HG03460 (cell line): ENCODE measurements at regions not wholly inside any gene's neighbourhood (a gene's known extent, or its start where the extent isn't known, plus 50 kb on each side); places are given as distances from the start of the nearest gene placed in this dataset.

ENCODE experiments used
- ATAC-seq: cut with Tn5 transposase; IDR thresholded peaks from one replicate; pipeline ENCODE4 v1.9.1; 2021; ENCODE audit not compliant: unreplicated experiment

GRCh38 chr1:25024615-25025350 lies 94.7 kb upstream of the RUNX3 start:
- no peak for ATAC-seq

- ATAC-seq = no peak
Observed at GRCh38 chr1:25023826-25024225, 93.8 kb upstream of the RUNX3 start.

GRCh38 chr1:25023190-25023578 lies 93.1 kb upstream of the RUNX3 start:
- no peak for ATAC-seq

- ATAC-seq = peak; percentile 71
Observed at GRCh38 chr1:25022361-25023189, 92.5 kb upstream of the RUNX3 start.

GRCh38 chr1:25021591-25022215 lies 91.6 kb upstream of the RUNX3 start:
- no peak for ATAC-seq

- ATAC-seq = no peak
Observed at GRCh38 chr1:25020851-25021590, 90.9 kb upstream of the RUNX3 start.

- ATAC-seq = no peak
Observed at GRCh38 chr1:25020173-25020845, 90.2 kb upstream of the RUNX3 start.

- ATAC-seq = peak; percentile 39
Observed at GRCh38 chr1:25019337-25020172, 89.5 kb upstream of the RUNX3 start.

GRCh38 chr1:25018943-25019336 lies 88.9 kb upstream of the RUNX3 start:
- no peak for ATAC-seq

- no peak for ATAC-seq
Observed at GRCh38 chr1:25018110-25018735, 88.1 kb upstream of the RUNX3 start.

- no peak for ATAC-seq
Observed at GRCh38 chr1:25017436-25018109, 87.5 kb upstream of the RUNX3 start.

GRCh38 chr1:25012966-25013962 lies 83.2 kb upstream of the RUNX3 start:
- no peak for ATAC-seq

GRCh38 chr1:25011943-25012638 lies 82.0 kb upstream of the RUNX3 start:
- ATAC-seq = no peak

GRCh38 chr1:25011275-25011674 lies 81.2 kb upstream of the RUNX3 start:
- no peak for ATAC-seq

- ATAC-seq = no peak
Observed at GRCh38 chr1:25009671-25010262, 79.7 kb upstream of the RUNX3 start.

- ATAC-seq = no peak
Observed at GRCh38 chr1:25008192-25008485, 78.1 kb upstream of the RUNX3 start.
